Natural killer cell (primary cell): ENCODE measurements at regions not wholly inside any gene's neighbourhood (a gene's known extent, or its start where the extent isn't known, plus 50 kb on each side); places are given as distances from the start of the nearest gene placed in this dataset.

Experiments used
- ATAC-seq, 3 donors: fragments of 150-1000 bp in 2 of 3; fragments of 200-7000 bp in 1 of 3; cut with Tn5 transposase; 1 replicate in 1 of 3; 2 replicates in 2 of 3; pipeline ENCODE4 v1.10.0; 2021; ENCODE audit warnings: mild to moderate bottlenecking in 2 of 3, moderate library complexity in 2 of 3
- DNase-seq, 2 donors: peaks; one replicate each; pipeline versions ENCODE4 v3.0.0 to v3.0.0-alpha.2; 2013 to 2021; ENCODE audit warnings: mixed read lengths in 1 of 2
- H3K27ac ChIP-seq: one replicate; pipeline ENCODE4 v1.5.1; 2013; ENCODE audit warnings: mild to moderate bottlenecking, low read length
- H3K27me3 ChIP-seq: one replicate; pipeline ENCODE4 v1.6.1; 2013; ENCODE audit warnings: low read length; ENCODE audit not compliant: control insufficient read depth, insufficient read depth
- H3K36me3 ChIP-seq: one replicate; pipeline ENCODE4 v1.6.1; 2013; ENCODE audit warnings: low read length; ENCODE audit not compliant: control insufficient read depth, insufficient read depth
- H3K4me1 ChIP-seq: one replicate; pipeline ENCODE4 v1.6.1; 2013; ENCODE audit warnings: low read length; ENCODE audit not compliant: control insufficient read depth, insufficient read depth
- H3K4me3 ChIP-seq: one replicate; pipeline ENCODE4 v1.5.1; 2013; ENCODE audit warnings: low read length
- H3K9me3 ChIP-seq: one replicate; pipeline ENCODE4 v1.6.1; 2013; ENCODE audit warnings: low read length; ENCODE audit not compliant: control insufficient read depth, insufficient read depth
- H3K27ac Mint-ChIP-seq, 2 donors: one replicate each; pipeline ENCODE4 v1.8.0; 2022; ENCODE audit warnings: mild to moderate bottlenecking in 2 of 2, mixed read lengths in 2 of 2, moderate library complexity in 1 of 2
- H3K27me3 Mint-ChIP-seq, 2 donors: one replicate each; pipeline ENCODE4 v1.8.0; 2022; ENCODE audit warnings: low read depth in 2 of 2, mixed read lengths in 2 of 2
- H3K36me3 Mint-ChIP-seq: one replicate; pipeline ENCODE4 v1.8.0; 2022; ENCODE audit warnings: mixed read lengths
- H3K4me1 Mint-ChIP-seq, 2 donors: one replicate each; pipeline ENCODE4 v1.8.0; 2022; ENCODE audit warnings: mixed read lengths in 2 of 2
- H3K4me3 Mint-ChIP-seq: one replicate; pipeline ENCODE4 v1.8.0; 2022; ENCODE audit warnings: mild to moderate bottlenecking, moderate library complexity, mixed read lengths
- H3K9me3 Mint-ChIP-seq, 2 donors: one replicate each; pipeline ENCODE4 v1.8.0; 2022; ENCODE audit warnings: mixed read lengths in 2 of 2
- CTCF ChIP-seq: fragments of 200-600 bp; IDR thresholded peaks from one replicate; pipeline ENCODE4 v1.8.0; 2022; ENCODE audit warnings: antibody characterized with exemption
- WGBS: methylation state at CpG from one replicate; pipeline ENCODE4 v1.1.7; 2013; ENCODE audit warnings: missing lambda C conversion rate; ENCODE audit not compliant: insufficient coverage; 5-methylcytosine and 5-hydroxymethylcytosine counted together
- intact Hi-C: fragments of 100-400 bp; cut with micrococcal nuclease; formaldehyde crosslinking; loops from one replicate; pipeline ENCODE4 v1.14.2; 2022

GRCh38 chr2:75278314-75278713, 79.0 kb upstream of the TACR1 start:
- Histone ChIP-seq H3K27me3 (no peaks in the 10 kb centered on the region), H3K27ac (no peak overlapping the region), H3K9me3 (no peaks in the 10 kb centered on the region), H3K36me3 (no peaks in the 10 kb centered on the region), H3K4me1 (no peaks in the 10 kb centered on the region), H3K4me3 (no peak overlapping the region)
- intact Hi-C loops = no loop called here
- Mint-ChIP-seq H3K36me3 (no peaks in the 10 kb centered on the region), H3K4me3 (no peak overlapping the region), H3K27ac (no peak overlapping the region), H3K27me3 (no peaks in the 10 kb centered on the region), H3K4me1 (no peaks in the 10 kb centered on the region), H3K9me3 (peaks cover 8 to 10% of the 10 kb centered on the region in 2 donors)
- WGBS = 94% methylated on average over 3 of the region's 3 CpGs
- no peak for TF ChIP-seq CTCF
- ATAC-seq (no peak), DNase-seq (no peak)

GRCh38 chr2:75277111-75277510, 77.8 kb upstream of the TACR1 start:
- ATAC-seq = no peak
- no peaks in the 10 kb centered on the region for H3K4me1 ChIP-seq
- Mint-ChIP-seq H3K36me3 (no peaks in the 10 kb centered on the region), H3K27me3 (peaks cover 0 to 4% of the 10 kb centered on the region in 2 donors), H3K27ac (no peak overlapping the region), H3K9me3 (peaks cover 9 to 14% of the 10 kb centered on the region in 2 donors), H3K4me3 (no peak overlapping the region), H3K4me1 (no peaks in the 10 kb centered on the region)
- H3K27ac ChIP-seq = no peak overlapping the region
- H3K36me3 ChIP-seq = no peaks in the 10 kb centered on the region
- no peak for TF ChIP-seq CTCF
- no peaks in the 10 kb centered on the region for H3K27me3 ChIP-seq
- no peak for DNase-seq
- H3K9me3 ChIP-seq = no peaks in the 10 kb centered on the region
- intact Hi-C loops = no loop called here
- no peak overlapping the region for H3K4me3 ChIP-seq

DNA sequence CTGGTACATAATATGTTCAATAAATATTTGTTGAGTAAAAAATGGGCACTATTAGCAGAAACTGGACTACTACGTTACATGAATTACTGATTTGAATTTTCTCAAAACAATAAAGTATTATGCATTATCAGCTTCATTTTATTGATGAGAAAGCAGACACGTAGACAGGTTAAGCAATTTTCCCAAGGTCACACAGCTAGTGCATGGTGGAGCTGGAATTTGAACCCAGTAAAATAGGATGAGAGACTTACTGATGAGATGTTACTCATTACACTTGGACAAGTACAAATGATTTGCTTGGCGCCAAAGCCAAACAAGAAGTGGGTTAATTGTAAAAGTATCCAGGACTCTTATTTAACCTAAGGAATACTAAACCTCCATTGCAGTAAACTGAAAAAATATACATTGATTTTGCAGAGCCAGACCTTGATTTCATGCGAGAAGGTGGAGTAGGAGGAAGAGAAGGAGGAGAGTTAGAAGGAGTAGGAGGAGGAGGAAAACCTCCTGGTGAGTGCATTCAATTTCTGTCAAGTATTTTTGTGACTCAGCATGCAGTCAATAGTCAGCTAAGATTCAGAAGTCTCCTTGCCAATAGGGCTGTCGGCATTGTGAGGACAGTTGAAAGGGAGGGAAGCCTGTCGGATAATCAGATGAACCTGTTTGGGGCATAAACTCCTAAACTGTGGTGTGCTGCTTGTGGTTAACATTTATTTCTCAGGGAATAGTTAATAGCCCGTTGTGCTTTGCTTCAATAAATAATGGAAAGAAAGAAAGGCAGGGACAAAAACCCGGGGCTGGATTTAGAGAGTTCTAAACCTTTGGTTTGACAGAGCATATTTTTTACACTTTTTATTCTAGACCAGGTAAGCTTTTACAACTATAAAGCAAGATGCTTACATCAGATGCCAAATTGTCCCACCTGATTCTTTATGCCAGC, 77.0 kb upstream of the TACR1 start:
- Mint-ChIP-seq H3K27me3 (peaks cover 0 to 4% of the 10 kb centered on the region in 2 donors), H3K9me3 (peaks cover 6 to 14% of the 10 kb centered on the region in 2 donors), H3K4me1 (no peaks in the 10 kb centered on the region), H3K4me3 (no peak overlapping the region), H3K36me3 (no peaks in the 10 kb centered on the region), H3K27ac (no peak overlapping the region)
- no peak for TF ChIP-seq CTCF
- no peaks in the 10 kb centered on the region for H3K27me3 ChIP-seq
- no peak overlapping the region for H3K4me3 ChIP-seq
- H3K4me1 ChIP-seq = no peaks in the 10 kb centered on the region
- DNase-seq (no peak), ATAC-seq (no peak)
- WGBS = 80% methylated on average over 6 of the region's 8 CpGs
- H3K27ac ChIP-seq = no peak overlapping the region
- no peaks in the 10 kb centered on the region for H3K9me3 ChIP-seq
- H3K36me3 ChIP-seq = no peaks in the 10 kb centered on the region
- intact Hi-C loops = no loop called here

DNA sequence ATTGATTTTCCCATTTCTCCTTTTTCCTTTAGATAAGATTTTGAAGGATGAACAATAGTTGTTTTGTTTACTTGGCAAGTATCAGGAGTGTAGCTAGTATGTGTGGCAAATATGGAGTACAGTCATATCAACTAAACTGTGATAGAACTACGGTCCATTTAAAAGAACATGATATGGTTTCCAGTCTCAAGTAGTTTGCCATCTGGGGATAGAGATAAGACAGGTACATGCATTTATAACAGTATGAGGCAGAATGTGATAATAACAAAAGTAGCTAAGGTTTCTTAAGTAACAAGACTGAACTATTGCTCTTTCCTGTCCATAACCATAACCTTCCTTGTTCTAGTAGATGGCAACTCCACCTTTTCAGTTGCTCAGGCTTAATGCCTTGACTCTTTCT, 75.6 kb upstream of the TACR1 start:
- DNase-seq (no peak), ATAC-seq (no peak)
- H3K4me1 Mint-ChIP-seq = no peaks in the 10 kb centered on the region
- H3K4me3 ChIP-seq = no peak overlapping the region
- no peaks in the 10 kb centered on the region for H3K9me3 ChIP-seq
- H3K9me3 Mint-ChIP-seq = peaks cover 8 to 14% of the 10 kb centered on the region in 2 donors
- no peaks in the 10 kb centered on the region for H3K36me3 Mint-ChIP-seq
- H3K27me3 Mint-ChIP-seq = peaks cover 0 to 4% of the 10 kb centered on the region in 2 donors
- no peak overlapping the region for H3K4me3 Mint-ChIP-seq
- no peaks in the 10 kb centered on the region for H3K27me3 ChIP-seq
- WGBS = 92% methylated on average over 1 of the region's 1 CpG
- no peak overlapping the region for H3K27ac ChIP-seq
- no peak overlapping the region for H3K27ac Mint-ChIP-seq
- intact Hi-C loops = no loop called here
- H3K4me1 ChIP-seq = no peaks in the 10 kb centered on the region
- H3K36me3 ChIP-seq = no peaks in the 10 kb centered on the region
- no peak for TF ChIP-seq CTCF
